IMR-90 (cell line): ENCODE measurements at regions not wholly inside any gene's neighbourhood (a gene's known extent, or its start where the extent isn't known, plus 50 kb on each side); places are given as distances from the start of the nearest gene placed in this dataset.

Experiments
- FOS ChIP-seq: fragments of 150-350 bp; IDR thresholded peaks from 2 replicates; pipeline ENCODE4 v1.6.1; 2016; ENCODE audit warnings: low read depth, low read length
- MAFK ChIP-seq: IDR thresholded peaks from 2 replicates; pipeline ENCODE4 v1.6.1; 2012; ENCODE audit warnings: low read depth, low read length, improper control_type of control experiment
- MAZ ChIP-seq: IDR thresholded peaks from 2 replicates; pipeline ENCODE4 v1.6.1; 2012; ENCODE audit warnings: low read depth, mild to moderate bottlenecking, low read length, improper control_type of control experiment, moderate library complexity, borderline replicate concordance
- POLR2A ChIP-seq: IDR thresholded peaks from 2 replicates; pipeline ENCODE4 v1.6.1; 2012; ENCODE audit warnings: mild to moderate bottlenecking, low read depth, low read length
- RAD21 ChIP-seq: IDR thresholded peaks from 2 replicates; pipeline ENCODE4 v1.6.1; 2012; ENCODE audit warnings: low read length, improper control_type of control experiment
- RCOR1 ChIP-seq: IDR thresholded peaks from 2 replicates; pipeline ENCODE4 v1.6.1; 2012; ENCODE audit warnings: mild to moderate bottlenecking, low read length, improper control_type of control experiment; ENCODE audit not compliant: insufficient replicate concordance
- TF ChIP-seq, protein P1 (sequence below): conservative IDR thresholded peaks from 2 replicates; pipeline ENCODE4 v1.5.1; 2012; ENCODE audit warnings: mild to moderate bottlenecking, low read depth, low read length, improper control_type of control experiment
- TF ChIP-seq, protein P2 (sequence below): fragments of 150-350 bp; IDR thresholded peaks from 2 replicates; pipeline ENCODE4 v1.6.1; 2017; ENCODE audit warnings: mild to moderate bottlenecking, antibody characterized with exemption, low read length, low read depth
- TF ChIP-seq, protein P3 (sequence below): fragments of 150-350 bp; IDR thresholded peaks from 2 replicates; pipeline ENCODE4 v1.6.1; 2016; ENCODE audit warnings: low read depth, mild to moderate bottlenecking, low read length, moderate library complexity, borderline replicate concordance

DNA sequence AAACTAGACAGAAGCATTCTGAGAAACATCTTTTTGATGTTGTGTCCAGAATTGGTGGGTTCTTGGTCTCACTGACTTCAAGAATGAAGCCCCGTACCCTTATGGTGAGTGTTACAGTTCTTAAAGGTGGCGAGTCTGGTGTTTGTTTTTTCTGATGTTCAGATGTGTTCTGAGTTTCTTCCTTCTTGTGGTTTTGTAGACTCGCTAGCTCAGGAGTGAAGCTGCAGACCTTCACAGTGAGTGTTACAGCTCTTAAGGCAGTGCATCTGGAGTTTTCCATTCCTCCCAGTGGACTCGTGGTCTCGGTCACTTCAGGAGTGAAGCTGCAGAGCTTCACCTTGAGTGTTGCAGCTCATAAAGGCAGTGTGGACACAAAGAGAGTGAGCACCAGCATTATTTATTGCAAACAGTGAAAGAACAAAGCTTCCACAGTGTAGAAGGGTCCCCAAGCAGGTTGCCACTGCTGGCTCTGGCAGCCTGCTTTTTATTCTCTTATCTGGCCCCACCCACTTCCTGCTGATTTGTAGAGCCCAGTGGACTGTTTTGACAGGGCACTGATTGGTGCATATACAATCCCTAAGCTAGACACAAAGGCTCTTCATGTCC lies 1820.8 kb downstream of the UQCRFS1 start:
- TF ChIP-seq, protein P1, sequence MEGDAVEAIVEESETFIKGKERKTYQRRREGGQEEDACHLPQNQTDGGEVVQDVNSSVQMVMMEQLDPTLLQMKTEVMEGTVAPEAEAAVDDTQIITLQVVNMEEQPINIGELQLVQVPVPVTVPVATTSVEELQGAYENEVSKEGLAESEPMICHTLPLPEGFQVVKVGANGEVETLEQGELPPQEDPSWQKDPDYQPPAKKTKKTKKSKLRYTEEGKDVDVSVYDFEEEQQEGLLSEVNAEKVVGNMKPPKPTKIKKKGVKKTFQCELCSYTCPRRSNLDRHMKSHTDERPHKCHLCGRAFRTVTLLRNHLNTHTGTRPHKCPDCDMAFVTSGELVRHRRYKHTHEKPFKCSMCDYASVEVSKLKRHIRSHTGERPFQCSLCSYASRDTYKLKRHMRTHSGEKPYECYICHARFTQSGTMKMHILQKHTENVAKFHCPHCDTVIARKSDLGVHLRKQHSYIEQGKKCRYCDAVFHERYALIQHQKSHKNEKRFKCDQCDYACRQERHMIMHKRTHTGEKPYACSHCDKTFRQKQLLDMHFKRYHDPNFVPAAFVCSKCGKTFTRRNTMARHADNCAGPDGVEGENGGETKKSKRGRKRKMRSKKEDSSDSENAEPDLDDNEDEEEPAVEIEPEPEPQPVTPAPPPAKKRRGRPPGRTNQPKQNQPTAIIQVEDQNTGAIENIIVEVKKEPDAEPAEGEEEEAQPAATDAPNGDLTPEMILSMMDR: no peak
- TF ChIP-seq POLR2A (no peak), RAD21 (no peak), MAFK (no peak), FOS (no peak), RCOR1 (no peak), MAZ (no peak)
- TF ChIP-seq, protein P2, sequence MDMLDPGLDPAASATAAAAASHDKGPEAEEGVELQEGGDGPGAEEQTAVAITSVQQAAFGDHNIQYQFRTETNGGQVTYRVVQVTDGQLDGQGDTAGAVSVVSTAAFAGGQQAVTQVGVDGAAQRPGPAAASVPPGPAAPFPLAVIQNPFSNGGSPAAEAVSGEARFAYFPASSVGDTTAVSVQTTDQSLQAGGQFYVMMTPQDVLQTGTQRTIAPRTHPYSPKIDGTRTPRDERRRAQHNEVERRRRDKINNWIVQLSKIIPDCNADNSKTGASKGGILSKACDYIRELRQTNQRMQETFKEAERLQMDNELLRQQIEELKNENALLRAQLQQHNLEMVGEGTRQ: no peak
- TF ChIP-seq, protein P3, sequence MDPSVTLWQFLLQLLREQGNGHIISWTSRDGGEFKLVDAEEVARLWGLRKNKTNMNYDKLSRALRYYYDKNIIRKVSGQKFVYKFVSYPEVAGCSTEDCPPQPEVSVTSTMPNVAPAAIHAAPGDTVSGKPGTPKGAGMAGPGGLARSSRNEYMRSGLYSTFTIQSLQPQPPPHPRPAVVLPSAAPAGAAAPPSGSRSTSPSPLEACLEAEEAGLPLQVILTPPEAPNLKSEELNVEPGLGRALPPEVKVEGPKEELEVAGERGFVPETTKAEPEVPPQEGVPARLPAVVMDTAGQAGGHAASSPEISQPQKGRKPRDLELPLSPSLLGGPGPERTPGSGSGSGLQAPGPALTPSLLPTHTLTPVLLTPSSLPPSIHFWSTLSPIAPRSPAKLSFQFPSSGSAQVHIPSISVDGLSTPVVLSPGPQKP: no peak
